ENCODE measurements at regions not wholly inside any gene's neighbourhood (a gene's known extent, or its start where the extent isn't known, plus 50 kb on each side); places are given as distances from the start of the nearest gene placed in this dataset.
"Not testable (repeated sequence)": the region's sequence is repeated elsewhere in the genome, so short reads cannot be mapped to it uniquely, and the experiment has no call there.

GRCh38 chr2:7694076-7694985 is 777.1 kb downstream of the RNF144A start:
- Histone ChIP-seq H3K4me1 (ENCODE audit: control insufficient read depth in 1 of 2, insufficient read depth in 2 of 2, low read length in 2 of 2) (no peaks in the 10 kb centered on the region), H3K18ac (ENCODE audit: low read length) (no peak overlapping the region), H4K12ac (ENCODE audit: low read depth, low read length) (no peak overlapping the region), H2AFZ (ENCODE audit: insufficient read depth, low read length, poor library complexity) (no peak overlapping the region), H3K4me2 (ENCODE audit: low read length) (no peak overlapping the region), H4K8ac (ENCODE audit: low read depth, low read length) (no peak overlapping the region), H3K27me3 (ENCODE audit: insufficient read depth, low read length) (no peaks in the 10 kb centered on the region), H3K9me3 (ENCODE audit: insufficient read depth, low read depth, low read length) (no peaks in the 10 kb centered on the region), H2BK120ac (ENCODE audit: insufficient read depth, low read length, poor library complexity) (no peak overlapping the region), H2AK5ac (ENCODE audit: low read length) (no peak overlapping the region), H3K79me1 (ENCODE audit: low read length) (no peaks in the 10 kb centered on the region), H3K79me2 (ENCODE audit: control insufficient read depth, insufficient read depth, low read length, poor library complexity) (no peaks in the 10 kb centered on the region), H3K14ac (ENCODE audit: low read length) (no peak overlapping the region), H3K9ac (ENCODE audit: low read length) (no peak overlapping the region), H3K4ac (ENCODE audit: low read depth, low read length) (no peak overlapping the region), H3K4me3 (ENCODE audit: low read depth, low read length) (no peak overlapping the region), H3K23ac (ENCODE audit: low read length) (no peak overlapping the region), H4K91ac (ENCODE audit: low read depth, low read length) (no peak overlapping the region), H2BK5ac (ENCODE audit: low read depth, low read length, poor library complexity) (no peak overlapping the region), H3K27ac (ENCODE audit: low read depth, low read length) (no peak overlapping the region), H2BK12ac (ENCODE audit: low read length) (no peak overlapping the region), H3K36me3 (ENCODE audit: control insufficient read depth in 1 of 2, insufficient read depth in 2 of 2, low read length in 2 of 2) (no peaks in the 10 kb centered on the region)
- no CpG with 5 or more reads among the region's 12 CpGs for WGBS (ENCODE audit: extremely low coverage, insufficient coverage, insufficient read length)
- DNase-seq, result no peak

- H3K79me1 ChIP-seq (ENCODE audit: low read length); H3K18ac ChIP-seq (ENCODE audit: low read length); H2BK120ac ChIP-seq (ENCODE audit: insufficient read depth, low read length, poor library complexity); H2AK5ac ChIP-seq (ENCODE audit: low read length); H4K91ac ChIP-seq (ENCODE audit: low read depth, low read length); H3K4me2 ChIP-seq (ENCODE audit: low read length); H2BK12ac ChIP-seq (ENCODE audit: low read length); H3K4me1 ChIP-seq (ENCODE audit: control insufficient read depth in 1 of 2, insufficient read depth in 2 of 2, low read length in 2 of 2); H3K27me3 ChIP-seq (ENCODE audit: insufficient read depth, low read length); H3K36me3 ChIP-seq (ENCODE audit: control insufficient read depth in 1 of 2, insufficient read depth in 2 of 2, low read length in 2 of 2); H3K27ac ChIP-seq (ENCODE audit: low read depth, low read length); H3K4ac ChIP-seq (ENCODE audit: low read depth, low read length); H3K14ac ChIP-seq (ENCODE audit: low read length); H3K9me3 ChIP-seq (ENCODE audit: insufficient read depth, low read depth, low read length); H3K4me3 ChIP-seq (ENCODE audit: low read depth, low read length); H2AFZ ChIP-seq (ENCODE audit: insufficient read depth, low read length, poor library complexity); H4K8ac ChIP-seq (ENCODE audit: low read depth, low read length); H3K23ac ChIP-seq (ENCODE audit: low read length); H3K79me2 ChIP-seq (ENCODE audit: control insufficient read depth, insufficient read depth, low read length, poor library complexity); H4K12ac ChIP-seq (ENCODE audit: low read depth, low read length); DNase-seq; H2BK5ac ChIP-seq (ENCODE audit: low read depth, low read length, poor library complexity); H3K9ac ChIP-seq (ENCODE audit: low read length): not testable (repeated sequence)
- WGBS (ENCODE audit: extremely low coverage, insufficient coverage, insufficient read length), result no CpG with 5 or more reads among the region's 6 CpGs
These were observed 779.3 kb downstream of the RNF144A start for GRCh38 chr2:7696556-7696955.

- no peaks in the 10 kb centered on the region for H3K27me3 ChIP-seq (ENCODE audit: insufficient read depth, low read length)
- no peak overlapping the region for H4K12ac ChIP-seq (ENCODE audit: low read depth, low read length)
- H3K14ac ChIP-seq (ENCODE audit: low read length), result no peak overlapping the region
- no peaks in the 10 kb centered on the region for H3K4me1 ChIP-seq (ENCODE audit: control insufficient read depth in 1 of 2, insufficient read depth in 2 of 2, low read length in 2 of 2)
- H4K91ac ChIP-seq (ENCODE audit: low read depth, low read length), result no peak overlapping the region
- no peaks in the 10 kb centered on the region for H3K36me3 ChIP-seq (ENCODE audit: control insufficient read depth in 1 of 2, insufficient read depth in 2 of 2, low read length in 2 of 2)
- no peak overlapping the region for H4K8ac ChIP-seq (ENCODE audit: low read depth, low read length)
- H3K9me3 ChIP-seq (ENCODE audit: insufficient read depth, low read depth, low read length), result no peaks in the 10 kb centered on the region
- H3K79me2 ChIP-seq (ENCODE audit: control insufficient read depth, insufficient read depth, low read length, poor library complexity), result no peaks in the 10 kb centered on the region
- no peak overlapping the region for H3K27ac ChIP-seq (ENCODE audit: low read depth, low read length)
- no peak overlapping the region for H2AK5ac ChIP-seq (ENCODE audit: low read length)
- H3K4me2 ChIP-seq (ENCODE audit: low read length), result no peak overlapping the region
- WGBS (ENCODE audit: extremely low coverage, insufficient coverage, insufficient read length), result no CpG with 5 or more reads among the region's 9 CpGs
- H2BK120ac ChIP-seq (ENCODE audit: insufficient read depth, low read length, poor library complexity), result no peak overlapping the region
- no peak overlapping the region for H2BK5ac ChIP-seq (ENCODE audit: low read depth, low read length, poor library complexity)
- H3K79me1 ChIP-seq (ENCODE audit: low read length), result no peaks in the 10 kb centered on the region
- H2AFZ ChIP-seq (ENCODE audit: insufficient read depth, low read length, poor library complexity), result no peak overlapping the region
- DNase-seq, result no peak
- no peak overlapping the region for H3K18ac ChIP-seq (ENCODE audit: low read length)
- H2BK12ac ChIP-seq (ENCODE audit: low read length), result no peak overlapping the region
- H3K23ac ChIP-seq (ENCODE audit: low read length), result no peak overlapping the region
- no peak overlapping the region for H3K9ac ChIP-seq (ENCODE audit: low read length)
- no peak overlapping the region for H3K4ac ChIP-seq (ENCODE audit: low read depth, low read length)
- no peak overlapping the region for H3K4me3 ChIP-seq (ENCODE audit: low read depth, low read length)
These were observed 779.8 kb downstream of the RNF144A start for GRCh38 chr2:7697052-7697451.

- peaks cover 0 to 4% of the 10 kb centered on the region in 2 experiments for H3K4me1 ChIP-seq (ENCODE audit: control insufficient read depth in 1 of 2, insufficient read depth in 2 of 2, low read length in 2 of 2)
- H3K79me1 ChIP-seq (ENCODE audit: low read length), result no peaks in the 10 kb centered on the region
- H2AFZ ChIP-seq (ENCODE audit: insufficient read depth, low read length, poor library complexity), result no peak overlapping the region
- H3K27me3 ChIP-seq (ENCODE audit: insufficient read depth, low read length), result no peaks in the 10 kb centered on the region
- no CpG with 5 or more reads among the region's 1 CpG for WGBS (ENCODE audit: extremely low coverage, insufficient coverage, insufficient read length)
- H2AK5ac ChIP-seq (ENCODE audit: low read length), result no peak overlapping the region
- no peak overlapping the region for H3K18ac ChIP-seq (ENCODE audit: low read length)
- H4K8ac ChIP-seq (ENCODE audit: low read depth, low read length), result no peak overlapping the region
- H2BK12ac ChIP-seq (ENCODE audit: low read length), result no peak overlapping the region
- DNase-seq, result no peak
- H3K36me3 ChIP-seq (ENCODE audit: control insufficient read depth in 1 of 2, insufficient read depth in 2 of 2, low read length in 2 of 2), result no peaks in the 10 kb centered on the region
- no peak overlapping the region for H4K12ac ChIP-seq (ENCODE audit: low read depth, low read length)
- no peak overlapping the region for H3K9ac ChIP-seq (ENCODE audit: low read length)
- H3K14ac ChIP-seq (ENCODE audit: low read length), result no peak overlapping the region
- H2BK5ac ChIP-seq (ENCODE audit: low read depth, low read length, poor library complexity), result no peak overlapping the region
- no peak overlapping the region for H4K91ac ChIP-seq (ENCODE audit: low read depth, low read length)
- H3K4me2 ChIP-seq (ENCODE audit: low read length), result no peak overlapping the region
- no peak overlapping the region for H3K23ac ChIP-seq (ENCODE audit: low read length)
- H2BK120ac ChIP-seq (ENCODE audit: insufficient read depth, low read length, poor library complexity), result no peak overlapping the region
- H3K79me2 ChIP-seq (ENCODE audit: control insufficient read depth, insufficient read depth, low read length, poor library complexity), result no peaks in the 10 kb centered on the region
- H3K4me3 ChIP-seq (ENCODE audit: low read depth, low read length), result no peak overlapping the region
- no peak overlapping the region for H3K4ac ChIP-seq (ENCODE audit: low read depth, low read length)
- H3K9me3 ChIP-seq (ENCODE audit: insufficient read depth, low read depth, low read length), result no peaks in the 10 kb centered on the region
- H3K27ac ChIP-seq (ENCODE audit: low read depth, low read length), result no peak overlapping the region
These were observed 784.6 kb downstream of the RNF144A start for GRCh38 chr2:7701791-7702190.

All from trophoblast cell (in vitro differentiated cells and primary cell).